ENCODE measurements at regions not wholly inside any gene's neighbourhood (a gene's known extent, or its start where the extent isn't known, plus 50 kb on each side); places are given as distances from the start of the nearest gene placed in this dataset.

DNA sequence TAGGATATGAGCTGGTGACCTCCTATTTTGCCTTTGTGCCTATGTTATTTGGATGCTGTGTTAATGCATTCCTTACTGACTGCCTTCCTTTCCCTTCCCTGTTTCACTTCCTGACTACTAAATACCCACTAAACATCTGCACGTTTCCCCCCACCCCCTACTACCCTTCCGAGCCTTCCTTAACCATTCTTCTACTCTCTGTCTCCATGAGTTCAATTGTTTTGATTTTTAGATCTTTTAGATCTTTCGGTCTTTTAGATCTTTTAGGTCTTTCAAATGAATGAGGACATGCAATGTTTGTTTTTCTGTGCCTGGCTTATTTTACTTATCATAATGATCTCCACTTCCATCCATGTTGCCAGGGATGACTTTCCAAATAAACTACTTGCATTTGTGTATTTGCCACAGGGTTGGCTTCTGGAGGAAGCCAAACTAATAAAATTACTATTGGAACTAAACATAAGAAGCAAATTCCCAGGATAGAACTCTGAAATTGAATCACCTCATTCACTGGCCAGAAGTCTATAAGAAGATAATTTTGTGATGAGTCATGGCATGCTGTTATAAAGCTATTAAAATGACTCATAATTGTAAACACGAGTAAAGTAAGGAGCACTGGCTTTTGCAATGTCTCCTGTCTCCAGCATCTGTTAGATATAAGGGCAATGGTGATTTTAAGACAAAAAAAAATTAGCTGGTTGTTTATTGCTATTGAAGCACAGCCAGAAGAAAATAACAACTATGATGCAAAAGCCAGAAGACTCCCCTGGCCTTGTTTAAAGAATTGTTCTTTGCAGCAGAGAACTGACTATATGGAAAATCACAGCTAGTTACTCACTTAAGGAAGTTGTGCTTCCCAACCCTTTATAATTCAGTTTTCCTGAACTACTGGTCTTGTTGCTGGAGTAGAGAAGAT lies 586.3 kb downstream of the LRFN5 start:
- Histone ChIP-seq H3K36me3 (ENCODE audit: control insufficient read depth, insufficient read depth, low read length) (no peaks in the 10 kb centered on the region), H3K27ac (ENCODE audit: low read depth, low read length, severe bottlenecking) (peak overlapping the region; percentile 94), H3K4me3 (ENCODE audit: extremely low read depth, insufficient read depth, low read length, poor library complexity, severe bottlenecking) (no peak overlapping the region), H3K4me1 (ENCODE audit: control insufficient read depth, insufficient read depth, low read length, poor library complexity, severe bottlenecking) (peaks cover 10% of the 10 kb centered on the region), H3K9me3 (ENCODE audit: control insufficient read depth, low read length) (no peaks in the 10 kb centered on the region)
- 50 to 66% methylated on average over 1 to 3 of the region's 4 CpGs for WGBS, 2 experiments (ENCODE audit: insufficient coverage in 2 of 2)

- H3K4me3 ChIP-seq (ENCODE audit: extremely low read depth, insufficient read depth, low read length, poor library complexity, severe bottlenecking): no peak overlapping the region
- peaks cover 10% of the 10 kb centered on the region for H3K4me1 ChIP-seq (ENCODE audit: control insufficient read depth, insufficient read depth, low read length, poor library complexity, severe bottlenecking)
- WGBS, 2 experiments (ENCODE audit: insufficient coverage in 2 of 2): no CpG with 5 or more reads among the region's 1 CpG
- H3K9me3 ChIP-seq (ENCODE audit: control insufficient read depth, low read length): no peaks in the 10 kb centered on the region
- H3K27ac ChIP-seq (ENCODE audit: low read depth, low read length, severe bottlenecking): no peak overlapping the region
- no peaks in the 10 kb centered on the region for H3K36me3 ChIP-seq (ENCODE audit: control insufficient read depth, insufficient read depth, low read length)
These were observed 584.1 kb downstream of the LRFN5 start for GRCh38 chr14:42190744-42191143.

DNA sequence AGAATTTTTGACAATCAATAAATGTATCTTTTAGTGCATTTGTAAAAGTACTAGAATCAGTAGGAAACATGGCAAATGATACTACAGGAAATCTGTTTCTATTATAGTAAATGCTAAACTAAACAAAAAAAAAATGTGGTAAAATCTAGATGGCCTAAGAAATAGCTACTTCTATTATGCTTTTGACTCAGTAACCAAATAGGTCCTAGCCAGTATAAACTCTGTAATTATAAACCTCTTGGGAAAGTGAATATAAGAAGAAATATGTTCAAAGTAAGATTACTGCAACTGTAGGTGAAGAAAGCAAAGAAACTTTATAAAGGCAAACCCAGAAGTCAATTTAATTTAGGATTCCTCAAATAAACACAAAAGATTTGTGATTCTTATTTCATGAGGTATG lies 581.2 kb downstream of the LRFN5 start:
- Histone ChIP-seq H3K27ac (ENCODE audit: low read depth, low read length, severe bottlenecking) (no peak overlapping the region), H3K4me1 (ENCODE audit: control insufficient read depth, insufficient read depth, low read length, poor library complexity, severe bottlenecking) (peaks cover 6% of the 10 kb centered on the region), H3K4me3 (ENCODE audit: extremely low read depth, insufficient read depth, low read length, poor library complexity, severe bottlenecking) (no peak overlapping the region), H3K9me3 (ENCODE audit: control insufficient read depth, low read length) (no peaks in the 10 kb centered on the region), H3K36me3 (ENCODE audit: control insufficient read depth, insufficient read depth, low read length) (no peaks in the 10 kb centered on the region)

DNA sequence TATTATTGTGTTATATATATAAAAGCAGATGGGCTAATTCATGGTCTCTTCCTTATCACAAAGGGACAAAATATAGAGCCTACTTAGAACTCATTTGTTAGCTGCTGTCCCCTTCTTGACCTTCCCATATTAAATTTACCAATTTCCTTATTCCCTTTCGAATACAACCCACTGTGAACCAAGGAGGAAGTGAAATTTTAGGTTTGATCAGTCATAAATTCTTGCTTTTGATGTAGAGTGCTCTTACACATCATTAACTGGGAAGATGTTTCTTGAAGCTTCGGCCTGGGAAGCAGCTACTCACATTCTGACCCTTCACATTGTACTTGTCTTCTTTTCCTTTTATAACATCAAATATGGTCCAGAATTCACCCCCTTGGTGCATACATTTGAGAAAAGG lies 579.0 kb downstream of the LRFN5 start:
- WGBS, 2 experiments (ENCODE audit: insufficient coverage in 2 of 2): no CpG with 5 or more reads among the region's 2 CpGs
- Histone ChIP-seq H3K36me3 (ENCODE audit: control insufficient read depth, insufficient read depth, low read length) (no peaks in the 10 kb centered on the region), H3K4me3 (ENCODE audit: extremely low read depth, insufficient read depth, low read length, poor library complexity, severe bottlenecking) (no peak overlapping the region)

DNA sequence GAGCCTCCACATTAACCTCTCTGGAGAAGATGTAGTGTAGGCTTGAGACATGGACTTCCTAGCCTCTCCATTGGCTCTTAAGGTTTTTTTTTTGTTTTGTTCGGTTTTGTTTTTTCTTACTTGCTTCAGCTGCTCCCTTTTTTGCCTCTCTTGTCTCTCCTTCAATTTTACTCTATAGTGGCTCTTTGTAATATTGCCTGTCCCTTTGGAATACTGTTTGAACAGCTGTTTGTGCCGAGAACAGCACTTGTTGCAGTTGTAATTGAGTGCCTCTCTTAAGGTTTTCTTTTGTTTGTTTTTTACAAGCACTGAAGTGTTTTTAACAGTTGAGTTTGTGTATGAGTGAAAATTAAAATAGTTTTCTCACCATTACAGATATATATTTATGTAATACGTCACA lies 567.7 kb downstream of the LRFN5 start:
- no CpG with 5 or more reads among the region's 3 CpGs for WGBS, 2 experiments (ENCODE audit: insufficient coverage in 2 of 2)
- no peak overlapping the region for H3K27ac ChIP-seq (ENCODE audit: low read depth, low read length, severe bottlenecking)
- H3K9me3 ChIP-seq (ENCODE audit: control insufficient read depth, low read length): no peaks in the 10 kb centered on the region
- no peak overlapping the region for H3K4me3 ChIP-seq (ENCODE audit: extremely low read depth, insufficient read depth, low read length, poor library complexity, severe bottlenecking)
- H3K36me3 ChIP-seq (ENCODE audit: control insufficient read depth, insufficient read depth, low read length): no peaks in the 10 kb centered on the region
- H3K4me1 ChIP-seq (ENCODE audit: control insufficient read depth, insufficient read depth, low read length, poor library complexity, severe bottlenecking): no peaks in the 10 kb centered on the region

More for the DNA sequence above, 579.0 kb downstream of the LRFN5 start:
- no peak overlapping the region for H3K27ac ChIP-seq (ENCODE audit: low read depth, low read length, severe bottlenecking)
- no peaks in the 10 kb centered on the region for H3K4me1 ChIP-seq (ENCODE audit: control insufficient read depth, insufficient read depth, low read length, poor library complexity, severe bottlenecking)
- H3K9me3 ChIP-seq (ENCODE audit: control insufficient read depth, low read length): no peaks in the 10 kb centered on the region

- Histone ChIP-seq H3K36me3 (ENCODE audit: control insufficient read depth, insufficient read depth, low read length) (no peaks in the 10 kb centered on the region), H3K27ac (ENCODE audit: low read depth, low read length, severe bottlenecking) (no peak overlapping the region), H3K4me1 (ENCODE audit: control insufficient read depth, insufficient read depth, low read length, poor library complexity, severe bottlenecking) (no peaks in the 10 kb centered on the region), H3K4me3 (ENCODE audit: extremely low read depth, insufficient read depth, low read length, poor library complexity, severe bottlenecking) (no peak overlapping the region), H3K9me3 (ENCODE audit: control insufficient read depth, low read length) (no peaks in the 10 kb centered on the region)
- WGBS, 2 experiments (ENCODE audit: insufficient coverage in 2 of 2): 88% methylated on average over 1 of the region's 1 CpG; no CpG with 5 or more reads in 1 of the 2 experiments
These were observed 566.5 kb downstream of the LRFN5 start for GRCh38 chr14:42173206-42173605.

GRCh38 chr14:42172304-42172703 lies 565.6 kb downstream of the LRFN5 start:
- Histone ChIP-seq H3K36me3 (ENCODE audit: control insufficient read depth, insufficient read depth, low read length) (no peaks in the 10 kb centered on the region), H3K4me3 (ENCODE audit: extremely low read depth, insufficient read depth, low read length, poor library complexity, severe bottlenecking) (no peak overlapping the region), H3K27ac (ENCODE audit: low read depth, low read length, severe bottlenecking) (no peak overlapping the region), H3K4me1 (ENCODE audit: control insufficient read depth, insufficient read depth, low read length, poor library complexity, severe bottlenecking) (no peaks in the 10 kb centered on the region), H3K9me3 (ENCODE audit: control insufficient read depth, low read length) (no peaks in the 10 kb centered on the region)
- WGBS, 2 experiments (ENCODE audit: insufficient coverage in 2 of 2): no CpG with 5 or more reads among the region's 1 CpG

DNA sequence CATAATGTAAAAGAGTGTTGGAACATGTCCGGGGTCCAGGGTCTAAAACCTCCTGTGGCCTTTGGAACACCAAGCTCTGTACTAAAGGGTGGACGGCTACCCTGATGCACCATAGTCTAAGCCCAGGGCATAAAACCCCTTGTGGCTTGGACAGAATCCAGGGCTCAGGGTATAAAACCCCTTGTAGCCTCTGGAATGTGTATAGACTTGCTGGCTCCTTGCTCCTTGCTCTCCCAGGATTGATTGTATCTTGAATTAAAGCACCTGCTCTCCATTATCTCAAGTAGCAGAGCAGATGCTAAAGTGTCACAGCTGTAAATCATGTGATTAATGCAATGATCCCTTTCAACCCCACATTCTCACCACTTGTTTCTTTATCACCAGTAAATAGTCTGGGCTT lies 556.5 kb downstream of the LRFN5 start:
- no peak overlapping the region for H3K27ac ChIP-seq (ENCODE audit: low read depth, low read length, severe bottlenecking)
- no peak overlapping the region for H3K4me3 ChIP-seq (ENCODE audit: extremely low read depth, insufficient read depth, low read length, poor library complexity, severe bottlenecking)
- WGBS, 2 experiments (ENCODE audit: insufficient coverage in 2 of 2): 75 to 90% methylated on average over 1 to 2 of the region's 2 CpGs
- H3K9me3 ChIP-seq (ENCODE audit: control insufficient read depth, low read length): no peaks in the 10 kb centered on the region
- no peaks in the 10 kb centered on the region for H3K36me3 ChIP-seq (ENCODE audit: control insufficient read depth, insufficient read depth, low read length)
- H3K4me1 ChIP-seq (ENCODE audit: control insufficient read depth, insufficient read depth, low read length, poor library complexity, severe bottlenecking): no peaks in the 10 kb centered on the region

GRCh38 chr14:42159138-42159537 lies 552.5 kb downstream of the LRFN5 start:
- 100% methylated on average over 1 of the region's 2 CpGs; no CpG with 5 or more reads in 1 of the 2 experiments for WGBS, 2 experiments (ENCODE audit: insufficient coverage in 2 of 2)
- Histone ChIP-seq H3K4me1 (ENCODE audit: control insufficient read depth, insufficient read depth, low read length, poor library complexity, severe bottlenecking) (no peaks in the 10 kb centered on the region), H3K9me3 (ENCODE audit: control insufficient read depth, low read length) (no peaks in the 10 kb centered on the region), H3K36me3 (ENCODE audit: control insufficient read depth, insufficient read depth, low read length) (no peaks in the 10 kb centered on the region), H3K27ac (ENCODE audit: low read depth, low read length, severe bottlenecking) (no peak overlapping the region), H3K4me3 (ENCODE audit: extremely low read depth, insufficient read depth, low read length, poor library complexity, severe bottlenecking) (no peak overlapping the region)

- Histone ChIP-seq H3K27ac (ENCODE audit: low read depth, low read length, severe bottlenecking) (no peak overlapping the region), H3K9me3 (ENCODE audit: control insufficient read depth, low read length) (no peaks in the 10 kb centered on the region), H3K36me3 (ENCODE audit: control insufficient read depth, insufficient read depth, low read length) (no peaks in the 10 kb centered on the region), H3K4me1 (ENCODE audit: control insufficient read depth, insufficient read depth, low read length, poor library complexity, severe bottlenecking) (no peaks in the 10 kb centered on the region), H3K4me3 (ENCODE audit: extremely low read depth, insufficient read depth, low read length, poor library complexity, severe bottlenecking) (no peak overlapping the region)
- no CpG with 5 or more reads among the region's 1 CpG for WGBS, 2 experiments (ENCODE audit: insufficient coverage in 2 of 2)
These were observed 543.1 kb downstream of the LRFN5 start for GRCh38 chr14:42149609-42150261.

DNA sequence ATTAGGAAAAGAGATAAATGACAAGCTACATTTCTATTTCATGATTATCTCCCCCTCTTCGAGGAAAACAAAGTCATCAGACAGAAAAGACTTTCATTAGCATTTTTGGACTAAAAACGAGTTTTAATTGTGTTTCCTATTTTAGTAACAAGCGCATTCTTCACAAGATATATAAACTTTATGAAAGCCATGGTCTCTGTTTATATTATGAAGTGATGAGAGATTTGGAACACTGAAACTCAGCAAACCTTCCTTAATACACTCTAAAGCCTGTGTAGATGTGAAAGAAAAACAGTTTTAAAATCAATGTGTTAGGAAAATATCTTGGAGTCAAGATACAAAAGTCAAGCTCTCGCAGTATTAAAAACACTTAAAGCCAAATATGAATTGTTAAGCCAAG lies 539.1 kb downstream of the LRFN5 start:
- no CpG with 5 or more reads among the region's 4 CpGs for WGBS, 2 experiments (ENCODE audit: insufficient coverage in 2 of 2)
- no peaks in the 10 kb centered on the region for H3K36me3 ChIP-seq (ENCODE audit: control insufficient read depth, insufficient read depth, low read length)
- no peaks in the 10 kb centered on the region for H3K4me1 ChIP-seq (ENCODE audit: control insufficient read depth, insufficient read depth, low read length, poor library complexity, severe bottlenecking)
- no peak overlapping the region for H3K27ac ChIP-seq (ENCODE audit: low read depth, low read length, severe bottlenecking)
- no peak overlapping the region for H3K4me3 ChIP-seq (ENCODE audit: extremely low read depth, insufficient read depth, low read length, poor library complexity, severe bottlenecking)
- no peaks in the 10 kb centered on the region for H3K9me3 ChIP-seq (ENCODE audit: control insufficient read depth, low read length)
